ENCODE measurements at regions not wholly inside any gene's neighbourhood (a gene's known extent, or its start where the extent isn't known, plus 50 kb on each side); places are given as distances from the start of the nearest gene placed in this dataset.

- TF ChIP-seq EP300 (IDR thresholded peaks at IDR 0.05; ENCODE audit: borderline replicate concordance in 1 of 2, low read depth in 1 of 2, low read length in 1 of 2): no peak
- no peak for TF ChIP-seq CTCF (IDR thresholded peaks at IDR 0.05)
- no peak for TF ChIP-seq TEAD4 (IDR thresholded peaks at IDR 0.05; ENCODE audit: borderline replicate concordance, insufficient read depth)
- no peak for TF ChIP-seq REST (IDR thresholded peaks at IDR 0.05; ENCODE audit: low read depth, low read length)
- TF ChIP-seq USF2 (IDR thresholded peaks at IDR 0.05; ENCODE audit: borderline replicate concordance, low read depth, low read length): no peak
- no peak for TF ChIP-seq FOXM1 (IDR thresholded peaks at IDR 0.05; ENCODE audit: low read depth)
- TF ChIP-seq RAD21 (IDR thresholded peaks at IDR 0.05; ENCODE audit: low read length): no peak
- no peak for TF ChIP-seq TAF1 (IDR thresholded peaks at IDR 0.05; ENCODE audit: borderline replicate concordance, low read depth, low read length)
- TF ChIP-seq SIN3A (IDR thresholded peaks at IDR 0.05; ENCODE audit: borderline replicate concordance, low read depth, low read length): no peak
- no peak for TF ChIP-seq POLR2AphosphoS5 (IDR thresholded peaks at IDR 0.05; ENCODE audit: low read depth, low read length)
- TF ChIP-seq YY1 (IDR thresholded peaks at IDR 0.05; ENCODE audit: low read depth): no peak
- no peak for TF ChIP-seq MAX (IDR thresholded peaks at IDR 0.05; ENCODE audit: low read depth)
- TF ChIP-seq PBX3 (IDR thresholded peaks at IDR 0.05): no peak
These were observed 128.2 kb upstream of the RTL1 start for GRCh38 chr14:101031721-101032120.

Measured in SK-N-SH (cell line).